AG10803 (cell line): ENCODE measurements at regions not wholly inside any gene's neighbourhood (a gene's known extent, or its start where the extent isn't known, plus 50 kb on each side); places are given as distances from the start of the nearest gene placed in this dataset.
A peak's percentile ranks its signal among the peaks of the same experiment; 100 is the strongest.

ENCODE experiments used
- DNase-seq: peaks from one replicate; pipeline ENCODE4 v3.0.0; 2010; ENCODE audit warnings: low read depth
- H3K4me3 ChIP-seq: 2 replicates; pipeline ENCODE4 v1.5.1; 2011; ENCODE audit warnings: mild to moderate bottlenecking, low read length, control low read depth
- TF ChIP-seq, protein P1 (sequence below): conservative IDR thresholded peaks from 2 replicates; pipeline ENCODE4 v1.5.1; 2011; ENCODE audit warnings: mild to moderate bottlenecking, low read length, control low read depth, inconsistent platforms

DNA sequence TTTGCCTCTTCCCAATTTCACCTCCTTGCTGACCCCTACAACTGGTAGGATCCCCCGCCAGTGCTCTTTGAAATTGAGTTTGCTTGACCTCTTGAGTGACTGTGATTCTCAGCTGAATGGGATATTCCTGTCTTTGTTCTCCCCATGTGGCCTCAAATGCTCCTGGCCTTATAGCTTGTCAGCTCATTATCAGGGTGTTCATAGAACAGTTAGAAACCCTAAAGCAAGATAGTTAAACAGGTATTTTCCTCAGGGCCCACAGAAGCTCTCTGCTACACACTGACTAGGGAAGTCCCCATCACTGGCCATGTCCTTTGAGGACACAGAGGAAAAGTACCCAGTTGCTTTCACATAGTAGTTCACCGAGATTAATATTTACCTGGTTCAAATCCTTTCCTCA lies 211.5 kb upstream of the DTNBP1 start:
- H3K4me3 ChIP-seq: no peak overlapping the region
- DNase-seq: no peak
- TF ChIP-seq, protein P1, sequence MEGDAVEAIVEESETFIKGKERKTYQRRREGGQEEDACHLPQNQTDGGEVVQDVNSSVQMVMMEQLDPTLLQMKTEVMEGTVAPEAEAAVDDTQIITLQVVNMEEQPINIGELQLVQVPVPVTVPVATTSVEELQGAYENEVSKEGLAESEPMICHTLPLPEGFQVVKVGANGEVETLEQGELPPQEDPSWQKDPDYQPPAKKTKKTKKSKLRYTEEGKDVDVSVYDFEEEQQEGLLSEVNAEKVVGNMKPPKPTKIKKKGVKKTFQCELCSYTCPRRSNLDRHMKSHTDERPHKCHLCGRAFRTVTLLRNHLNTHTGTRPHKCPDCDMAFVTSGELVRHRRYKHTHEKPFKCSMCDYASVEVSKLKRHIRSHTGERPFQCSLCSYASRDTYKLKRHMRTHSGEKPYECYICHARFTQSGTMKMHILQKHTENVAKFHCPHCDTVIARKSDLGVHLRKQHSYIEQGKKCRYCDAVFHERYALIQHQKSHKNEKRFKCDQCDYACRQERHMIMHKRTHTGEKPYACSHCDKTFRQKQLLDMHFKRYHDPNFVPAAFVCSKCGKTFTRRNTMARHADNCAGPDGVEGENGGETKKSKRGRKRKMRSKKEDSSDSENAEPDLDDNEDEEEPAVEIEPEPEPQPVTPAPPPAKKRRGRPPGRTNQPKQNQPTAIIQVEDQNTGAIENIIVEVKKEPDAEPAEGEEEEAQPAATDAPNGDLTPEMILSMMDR: no peak

- DNase-seq: peak; percentile 83
- no peak overlapping the region for H3K4me3 ChIP-seq
- TF ChIP-seq, protein P1: no peak
These were observed 209.6 kb upstream of the DTNBP1 start for GRCh38 chr6:15872241-15873103.

DNA sequence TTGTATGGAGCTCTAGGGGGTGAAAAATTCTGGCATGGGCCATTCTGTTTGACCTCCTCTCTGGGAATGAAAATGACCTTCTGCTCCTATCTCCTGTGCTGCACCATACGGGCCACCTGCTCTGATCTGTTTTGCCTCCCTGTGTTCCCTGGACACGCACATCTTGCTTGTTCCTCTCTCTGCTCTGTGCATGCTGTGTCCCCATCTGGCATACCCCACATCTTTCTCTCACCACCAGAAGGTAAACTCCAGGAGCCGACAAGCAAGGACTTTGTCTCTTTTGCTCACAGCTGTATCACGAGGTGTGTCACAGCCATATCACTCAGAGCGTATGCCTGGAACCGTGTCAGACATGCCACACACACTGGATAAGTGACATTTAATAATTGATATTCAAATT lies 208.4 kb upstream of the DTNBP1 start:
- DNase-seq: no peak
- no peak overlapping the region for H3K4me3 ChIP-seq
- TF ChIP-seq, protein P1: no peak

GRCh38 chr6:15870333-15871043 lies 207.7 kb upstream of the DTNBP1 start:
- DNase-seq: peak; percentile 40
- H3K4me3 ChIP-seq: no peak overlapping the region
- TF ChIP-seq, protein P1: no peak

DNA sequence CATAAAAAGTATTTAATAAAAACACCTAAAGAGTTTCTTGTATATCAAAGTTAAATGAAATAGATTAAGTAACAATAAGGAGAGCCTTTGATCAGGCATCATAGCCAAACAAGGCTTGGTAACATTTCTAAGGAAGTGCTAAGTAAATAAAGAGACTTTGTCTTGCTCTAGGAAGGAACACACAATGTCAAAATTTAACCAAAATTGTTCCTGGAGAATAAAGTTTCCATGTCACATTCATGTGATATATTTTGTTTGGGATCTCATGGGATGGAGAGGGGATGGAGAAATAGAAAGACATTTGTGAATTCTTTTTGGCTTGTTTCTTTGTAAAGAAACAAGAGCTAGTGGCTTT lies 201.9 kb upstream of the DTNBP1 start:
- DNase-seq: no peak
- TF ChIP-seq, protein P1: no peak
- no peak overlapping the region for H3K4me3 ChIP-seq

- TF ChIP-seq, protein P1: no peak
- no peak overlapping the region for H3K4me3 ChIP-seq
- DNase-seq: no peak
These were observed 201.3 kb upstream of the DTNBP1 start for GRCh38 chr6:15864038-15864707.
